A549 (cell line): ENCODE measurements at regions not wholly inside any gene's neighbourhood (a gene's known extent, or its start where the extent isn't known, plus 50 kb on each side); places are given as distances from the start of the nearest gene placed in this dataset.

ENCODE experiments used
- MAFK ChIP-seq: fragments of 450-650 bp; IDR thresholded peaks from 2 replicates; pipeline ENCODE4 v1.6.1; 2014; ENCODE audit not compliant: partially characterized antibody
- MYC ChIP-seq: IDR thresholded peaks from 2 replicates; pipeline ENCODE4 v1.6.1; 2012; ENCODE audit warnings: mild to moderate bottlenecking, inconsistent platforms, low read length, improper control_type of control experiment, borderline replicate concordance
- POLR2A ChIP-seq: IDR thresholded peaks from 2 replicates; pipeline ENCODE4 v1.6.1; 2012; ENCODE audit warnings: mild to moderate bottlenecking, low read length
- TF ChIP-seq, protein P1 (sequence below): fragments of >200 bp; sonication (Bioruptor Twin); formaldehyde crosslinking; IDR thresholded peaks from 3 replicates; pipeline ENCODE4 v1.5.1; 2016

DNA sequence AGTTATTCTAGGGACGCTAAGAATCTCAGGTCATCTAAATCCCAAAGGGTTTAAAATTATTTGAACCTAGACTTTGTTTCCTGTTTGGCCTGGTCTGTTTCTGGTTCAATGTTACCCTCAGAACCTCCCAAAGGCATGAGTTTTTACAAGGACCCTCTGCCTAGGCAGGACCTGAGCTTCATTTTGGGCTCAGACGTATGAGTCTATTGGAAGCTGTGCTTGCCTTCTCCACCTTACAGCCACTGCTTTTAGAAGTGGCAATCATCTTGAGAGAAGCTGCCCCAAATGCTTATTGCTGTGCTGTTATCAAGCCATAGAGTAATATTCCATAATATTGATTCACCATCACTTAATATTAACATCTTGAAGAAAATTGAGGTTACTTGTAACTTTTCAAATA is 510.4 kb downstream of the TLE4 start:
- TF ChIP-seq MAFK (no peak), MYC (no peak), POLR2A (no peak)
- TF ChIP-seq, protein P1, sequence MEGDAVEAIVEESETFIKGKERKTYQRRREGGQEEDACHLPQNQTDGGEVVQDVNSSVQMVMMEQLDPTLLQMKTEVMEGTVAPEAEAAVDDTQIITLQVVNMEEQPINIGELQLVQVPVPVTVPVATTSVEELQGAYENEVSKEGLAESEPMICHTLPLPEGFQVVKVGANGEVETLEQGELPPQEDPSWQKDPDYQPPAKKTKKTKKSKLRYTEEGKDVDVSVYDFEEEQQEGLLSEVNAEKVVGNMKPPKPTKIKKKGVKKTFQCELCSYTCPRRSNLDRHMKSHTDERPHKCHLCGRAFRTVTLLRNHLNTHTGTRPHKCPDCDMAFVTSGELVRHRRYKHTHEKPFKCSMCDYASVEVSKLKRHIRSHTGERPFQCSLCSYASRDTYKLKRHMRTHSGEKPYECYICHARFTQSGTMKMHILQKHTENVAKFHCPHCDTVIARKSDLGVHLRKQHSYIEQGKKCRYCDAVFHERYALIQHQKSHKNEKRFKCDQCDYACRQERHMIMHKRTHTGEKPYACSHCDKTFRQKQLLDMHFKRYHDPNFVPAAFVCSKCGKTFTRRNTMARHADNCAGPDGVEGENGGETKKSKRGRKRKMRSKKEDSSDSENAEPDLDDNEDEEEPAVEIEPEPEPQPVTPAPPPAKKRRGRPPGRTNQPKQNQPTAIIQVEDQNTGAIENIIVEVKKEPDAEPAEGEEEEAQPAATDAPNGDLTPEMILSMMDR = no peak
